ENCODE measurements at regions not wholly inside any gene's neighbourhood (a gene's known extent, or its start where the extent isn't known, plus 50 kb on each side); places are given as distances from the start of the nearest gene placed in this dataset.
"Not testable (repeated sequence)": the region's sequence is repeated elsewhere in the genome, so short reads cannot be mapped to it uniquely, and the experiment has no call there.

DNA sequence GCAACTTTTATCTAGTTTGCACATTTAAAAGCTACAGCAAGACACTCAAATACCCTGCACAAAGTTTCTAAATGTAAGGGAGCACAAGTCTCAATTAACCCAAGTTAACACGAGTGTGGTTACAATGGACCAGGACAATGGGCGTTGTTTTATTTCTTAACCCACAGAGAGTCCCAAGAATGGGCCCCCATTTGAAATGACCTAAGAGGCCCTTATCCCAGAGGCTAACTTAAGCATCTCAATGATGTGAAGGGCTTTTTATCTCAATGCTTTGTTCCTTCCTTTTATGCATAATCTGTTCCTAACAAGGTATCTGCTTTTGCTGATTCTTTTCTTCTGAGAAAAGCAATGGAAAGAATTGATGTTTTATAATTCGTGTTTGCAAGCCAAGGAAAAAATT is 151.5 kb upstream of the SALL3 start:
- in situ Hi-C loops (cut with HindIII; ENCODE audit: low pct_unique_long_range_greater_than_20kb, low sequenced_read_pairs) = no loop called here
- TF ChIP-seq JUND (IDR thresholded peaks at IDR 0.05; ENCODE audit: low read depth) = no peak
- no peak for DNase-seq (ENCODE audit: low read depth in 1 of 2, low spot score in 1 of 2)

DNA sequence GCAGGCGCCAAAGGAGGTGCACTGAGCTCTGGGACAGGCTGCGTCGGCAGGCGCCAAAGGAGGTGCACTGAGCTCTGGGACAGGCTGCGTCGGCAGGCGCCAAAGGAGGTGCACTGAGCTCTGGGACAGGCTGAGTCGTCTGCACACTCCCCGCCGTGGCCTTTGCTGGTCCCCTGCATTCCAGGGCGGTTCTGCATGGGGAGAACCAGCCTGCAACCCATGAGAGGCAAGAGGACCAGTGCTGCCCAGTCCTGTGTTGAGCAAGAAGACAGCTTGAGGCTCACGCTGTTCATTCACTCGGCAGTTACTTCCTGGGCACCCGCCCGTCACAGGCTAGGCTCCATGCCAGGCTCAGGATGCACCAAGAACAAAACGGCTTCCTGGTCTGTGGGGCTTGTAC is 150.6 kb upstream of the SALL3 start:
- in situ Hi-C loops (cut with HindIII; ENCODE audit: low pct_unique_long_range_greater_than_20kb, low sequenced_read_pairs); DNase-seq (ENCODE audit: low read depth in 1 of 2, low spot score in 1 of 2): not testable (repeated sequence)

DNA sequence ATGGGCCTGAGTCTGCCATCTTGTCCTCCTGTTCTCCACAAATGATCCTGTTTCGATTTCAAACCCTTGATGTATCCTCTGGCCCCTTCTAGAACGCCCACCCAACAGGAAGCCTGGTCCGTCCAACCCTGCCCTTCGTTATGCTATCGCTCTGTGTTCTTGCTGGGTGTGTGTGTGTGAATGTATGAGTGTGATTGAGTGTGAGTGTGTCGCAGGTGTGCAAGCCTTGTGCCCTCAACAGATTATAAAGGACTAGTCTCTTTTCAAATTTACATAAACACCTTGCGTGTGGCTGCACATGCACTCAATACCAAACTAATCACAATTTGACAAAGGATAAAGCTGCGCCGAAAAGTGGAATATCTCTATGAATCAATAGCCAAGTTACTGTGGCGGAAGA is 149.5 kb upstream of the SALL3 start:
- no peak for DNase-seq (ENCODE audit: low read depth in 1 of 2, low spot score in 1 of 2)
- in situ Hi-C loops (cut with HindIII; ENCODE audit: low pct_unique_long_range_greater_than_20kb, low sequenced_read_pairs) = no loop called here
- no peak for TF ChIP-seq JUND (IDR thresholded peaks at IDR 0.05; ENCODE audit: low read depth)

DNA sequence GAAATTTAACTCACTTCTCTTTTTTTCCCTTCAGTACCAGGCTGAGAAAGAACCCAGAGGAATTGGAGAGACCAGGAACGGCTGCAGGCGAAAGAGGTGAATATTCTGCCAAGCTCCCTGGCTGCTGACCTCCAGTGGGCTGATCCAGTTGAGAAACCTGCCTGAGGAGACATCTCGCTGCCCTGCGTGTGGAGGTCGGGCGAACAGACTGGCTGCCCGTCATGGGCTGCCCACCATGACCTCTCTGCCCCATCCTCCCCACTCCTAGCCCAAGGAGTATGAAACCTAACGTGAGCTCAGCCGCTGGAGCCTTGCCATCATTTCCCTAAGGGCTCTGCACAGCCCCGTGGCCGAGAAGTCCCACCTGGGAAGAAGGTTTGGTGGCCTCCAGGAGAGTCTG is 148.8 kb upstream of the SALL3 start:
- in situ Hi-C loops (cut with HindIII; ENCODE audit: low pct_unique_long_range_greater_than_20kb, low sequenced_read_pairs) = no loop called here
- no peak for TF ChIP-seq JUND (IDR thresholded peaks at IDR 0.05; ENCODE audit: low read depth)
- no peak for DNase-seq (ENCODE audit: low read depth in 1 of 2, low spot score in 1 of 2)

DNA sequence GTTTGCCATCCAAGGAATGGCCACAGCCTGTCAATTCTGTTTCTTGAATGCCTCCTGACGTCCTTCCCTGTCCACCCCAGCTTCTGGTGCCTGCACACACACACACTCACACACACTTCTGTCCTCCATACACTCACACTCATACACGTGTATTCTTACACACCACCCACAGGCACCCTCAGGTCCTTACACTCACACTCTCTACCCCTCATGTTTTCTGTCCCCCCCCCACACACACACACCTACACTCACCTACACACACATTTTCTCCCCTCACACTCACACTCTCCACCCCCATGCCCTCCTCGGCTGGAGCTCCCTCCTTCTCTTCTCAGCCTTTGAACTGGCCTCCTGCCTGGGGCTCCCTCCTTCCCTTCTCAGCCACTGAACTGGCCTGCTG is 148.0 kb upstream of the SALL3 start:
- in situ Hi-C loops (cut with HindIII; ENCODE audit: low pct_unique_long_range_greater_than_20kb, low sequenced_read_pairs) = no loop called here
- DNase-seq (ENCODE audit: low read depth in 1 of 2, low spot score in 1 of 2) = no peak
- TF ChIP-seq JUND (IDR thresholded peaks at IDR 0.05; ENCODE audit: low read depth) = no peak

DNA sequence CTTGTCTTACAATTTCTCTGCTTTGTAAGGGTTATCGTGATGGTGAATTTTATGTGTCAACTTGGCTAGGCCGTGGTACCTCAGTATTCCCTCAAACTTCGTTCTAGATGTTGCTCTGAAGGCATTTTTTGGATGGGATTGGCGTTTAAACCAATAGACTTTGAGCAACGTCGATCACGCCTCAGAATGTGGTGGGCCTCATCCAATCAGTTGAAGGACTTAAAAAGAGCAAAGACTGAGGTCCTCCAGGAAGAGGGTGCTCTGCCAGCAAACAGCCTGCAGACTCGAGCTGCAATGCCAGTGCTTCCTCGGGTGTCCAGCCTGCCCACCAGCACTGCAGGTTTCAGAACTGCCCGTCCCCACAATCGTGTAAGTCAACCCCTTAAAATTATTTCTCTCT is 145.8 kb upstream of the SALL3 start:
- DNase-seq (ENCODE audit: low read depth in 1 of 2, low spot score in 1 of 2) = no peak
- in situ Hi-C loops (cut with HindIII; ENCODE audit: low pct_unique_long_range_greater_than_20kb, low sequenced_read_pairs) = no loop called here
- no peak for TF ChIP-seq JUND (IDR thresholded peaks at IDR 0.05; ENCODE audit: low read depth)

DNA sequence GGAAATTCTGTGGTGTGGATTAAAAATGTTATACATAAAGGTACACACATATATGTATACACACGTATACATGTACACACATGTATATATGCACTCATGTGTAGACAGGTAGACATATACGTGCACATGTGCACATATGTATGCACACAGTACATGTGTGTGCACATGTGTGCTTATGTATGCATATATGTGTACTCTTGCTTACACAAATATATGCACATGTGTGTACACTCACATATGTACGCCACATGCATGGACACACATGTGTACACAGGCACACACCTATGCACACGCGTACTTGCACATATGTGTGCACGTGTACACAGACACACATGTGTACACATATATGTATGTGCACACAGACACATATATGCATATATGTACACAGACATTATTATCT is 142.8 kb upstream of the SALL3 start:
- in situ Hi-C loops (cut with HindIII; ENCODE audit: low pct_unique_long_range_greater_than_20kb, low sequenced_read_pairs) = no loop called here
- no peak for TF ChIP-seq JUND (IDR thresholded peaks at IDR 0.05; ENCODE audit: low read depth)
- no peak for DNase-seq (ENCODE audit: low read depth in 1 of 2, low spot score in 1 of 2)

DNA sequence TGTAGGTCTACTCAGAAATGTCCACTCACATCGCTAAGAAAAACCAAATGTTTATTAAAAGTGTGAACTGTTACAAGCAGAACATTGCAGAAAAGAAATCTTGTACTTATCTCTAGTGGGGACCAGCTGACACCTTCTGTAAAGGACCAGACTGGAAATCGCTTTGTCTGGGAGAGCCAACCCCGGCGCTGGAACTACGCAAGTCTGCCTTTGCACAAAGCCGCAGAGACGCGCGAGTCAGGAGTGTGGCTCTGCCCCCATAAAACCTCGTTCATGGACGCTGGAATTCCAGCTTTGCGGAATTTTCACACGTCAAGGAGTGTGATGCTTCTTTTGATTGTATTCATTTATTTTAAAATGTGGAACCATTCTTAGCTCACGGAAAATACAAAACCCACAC is 141.9 kb upstream of the SALL3 start:
- DNase-seq (ENCODE audit: low read depth in 1 of 2, low spot score in 1 of 2) = no peak
- in situ Hi-C loops (cut with HindIII; ENCODE audit: low pct_unique_long_range_greater_than_20kb, low sequenced_read_pairs) = no loop called here
- TF ChIP-seq JUND (IDR thresholded peaks at IDR 0.05; ENCODE audit: low read depth) = no peak

DNA sequence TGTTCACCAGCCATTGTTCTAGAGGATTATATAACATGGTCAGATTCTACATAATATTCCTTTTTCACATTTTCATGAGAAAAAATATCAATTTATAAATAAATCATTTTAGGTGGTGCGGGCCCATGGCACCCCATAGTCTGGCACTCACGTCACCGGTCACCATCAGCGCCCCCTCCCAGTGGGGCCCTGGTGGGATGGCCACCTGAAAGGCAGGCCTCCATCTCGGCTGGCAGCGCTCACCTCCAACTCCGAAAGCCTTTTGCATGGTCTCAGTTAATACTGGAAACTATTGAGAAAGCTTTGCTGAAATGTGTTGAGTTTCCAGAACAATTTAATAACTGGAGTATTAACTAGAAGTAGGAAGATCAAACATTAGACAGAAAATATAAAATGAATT is 141.4 kb upstream of the SALL3 start:
- in situ Hi-C loops (cut with HindIII; ENCODE audit: low pct_unique_long_range_greater_than_20kb, low sequenced_read_pairs) = no loop called here
- DNase-seq (ENCODE audit: low read depth in 1 of 2, low spot score in 1 of 2) = no peak
- TF ChIP-seq JUND (IDR thresholded peaks at IDR 0.05; ENCODE audit: low read depth) = no peak

DNA sequence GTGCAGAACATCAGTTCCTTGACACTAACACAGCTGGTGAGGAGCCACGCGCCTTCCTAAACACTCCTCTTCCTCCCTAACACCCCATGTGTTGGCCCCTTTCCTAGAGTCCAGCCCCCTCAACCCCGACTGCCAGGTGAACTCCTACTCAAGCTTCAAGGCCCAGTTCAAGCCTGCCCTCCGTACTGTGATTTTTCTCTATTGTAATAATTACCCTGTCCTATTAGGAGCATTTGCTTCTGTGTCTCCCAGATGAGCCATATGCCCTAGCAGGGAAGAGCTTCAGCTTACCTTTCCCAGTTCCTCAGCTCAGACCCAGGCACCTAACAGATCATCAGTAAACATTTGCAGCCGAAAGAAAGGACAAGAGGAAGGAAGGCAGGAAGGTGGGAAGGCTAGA is 130.6 kb upstream of the SALL3 start:
- no peak for DNase-seq (ENCODE audit: low read depth in 1 of 2, low spot score in 1 of 2)
- no peak for TF ChIP-seq JUND (IDR thresholded peaks at IDR 0.05; ENCODE audit: low read depth)
- in situ Hi-C loops (cut with HindIII; ENCODE audit: low pct_unique_long_range_greater_than_20kb, low sequenced_read_pairs) = no loop called here

DNA sequence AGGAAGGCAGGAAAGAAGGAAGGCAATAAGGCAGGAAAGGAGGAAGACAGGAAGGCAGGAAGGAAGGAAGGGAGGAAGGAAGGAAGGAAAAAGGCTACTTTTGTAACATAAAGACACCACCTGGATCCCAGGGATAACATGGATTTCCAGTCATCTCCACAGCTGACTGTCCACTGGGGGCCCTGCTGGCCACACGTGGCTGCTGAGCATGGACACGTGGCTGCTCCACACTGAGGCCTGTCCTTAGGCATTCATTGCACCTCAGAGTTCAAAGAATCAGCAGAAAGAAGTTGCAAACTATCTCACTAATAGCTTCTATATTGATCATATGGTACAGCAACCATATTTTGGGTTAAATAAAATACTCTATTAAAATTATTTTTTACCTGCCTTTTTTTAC is 130.2 kb upstream of the SALL3 start:
- in situ Hi-C loops (cut with HindIII; ENCODE audit: low pct_unique_long_range_greater_than_20kb, low sequenced_read_pairs) = no loop called here

DNA sequence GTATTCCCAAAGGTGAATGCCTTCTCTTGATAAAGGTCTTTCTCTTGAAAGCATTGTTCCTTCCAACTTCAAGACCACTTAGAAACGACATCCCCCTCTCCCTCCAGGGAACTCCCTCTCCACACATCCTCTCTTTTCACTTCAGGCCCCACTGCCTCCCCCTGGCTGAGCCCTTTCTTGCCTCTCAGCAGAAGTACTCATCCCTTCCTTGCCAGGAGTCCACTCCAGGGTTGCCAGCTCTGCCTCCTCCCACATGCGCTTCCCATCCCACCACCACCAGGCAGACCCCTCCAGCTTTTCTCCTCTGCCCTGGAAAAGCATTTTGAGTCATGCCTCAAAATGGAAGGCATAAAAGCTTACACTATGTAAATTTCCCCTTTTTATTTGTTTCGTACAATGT is 126.3 kb upstream of the SALL3 start:
- in situ Hi-C loops (cut with HindIII; ENCODE audit: low pct_unique_long_range_greater_than_20kb, low sequenced_read_pairs) = no loop called here
- DNase-seq (ENCODE audit: low read depth in 1 of 2, low spot score in 1 of 2) = no peak
- no peak for TF ChIP-seq JUND (IDR thresholded peaks at IDR 0.05; ENCODE audit: low read depth)

More for the DNA sequence above, 130.2 kb upstream of the SALL3 start:
- TF ChIP-seq JUND (IDR thresholded peaks at IDR 0.05; ENCODE audit: low read depth) = no peak
- no peak for DNase-seq (ENCODE audit: low read depth in 1 of 2, low spot score in 1 of 2)

DNA sequence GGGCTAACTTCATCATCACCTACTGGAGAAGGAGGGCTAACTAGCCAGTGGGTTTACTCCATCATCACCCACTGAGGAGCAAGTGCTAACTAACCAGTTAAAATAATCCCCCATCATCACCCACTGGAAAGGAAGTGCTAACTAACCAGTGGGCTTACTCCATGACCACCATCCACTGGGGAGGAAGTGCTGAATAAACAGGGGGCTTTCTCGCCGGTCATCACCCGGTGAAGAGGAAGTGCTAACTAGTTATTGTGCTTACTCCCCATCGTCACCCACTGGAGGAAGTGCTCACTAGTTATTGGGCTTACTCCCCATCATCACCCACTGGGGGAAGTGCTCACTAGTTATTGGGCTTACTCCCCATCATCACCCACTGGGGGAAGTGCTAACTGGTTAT is 124.4 kb upstream of the SALL3 start:
- TF ChIP-seq JUND (IDR thresholded peaks at IDR 0.05; ENCODE audit: low read depth) = no peak
- in situ Hi-C loops (cut with HindIII; ENCODE audit: low pct_unique_long_range_greater_than_20kb, low sequenced_read_pairs) = no loop called here

DNA sequence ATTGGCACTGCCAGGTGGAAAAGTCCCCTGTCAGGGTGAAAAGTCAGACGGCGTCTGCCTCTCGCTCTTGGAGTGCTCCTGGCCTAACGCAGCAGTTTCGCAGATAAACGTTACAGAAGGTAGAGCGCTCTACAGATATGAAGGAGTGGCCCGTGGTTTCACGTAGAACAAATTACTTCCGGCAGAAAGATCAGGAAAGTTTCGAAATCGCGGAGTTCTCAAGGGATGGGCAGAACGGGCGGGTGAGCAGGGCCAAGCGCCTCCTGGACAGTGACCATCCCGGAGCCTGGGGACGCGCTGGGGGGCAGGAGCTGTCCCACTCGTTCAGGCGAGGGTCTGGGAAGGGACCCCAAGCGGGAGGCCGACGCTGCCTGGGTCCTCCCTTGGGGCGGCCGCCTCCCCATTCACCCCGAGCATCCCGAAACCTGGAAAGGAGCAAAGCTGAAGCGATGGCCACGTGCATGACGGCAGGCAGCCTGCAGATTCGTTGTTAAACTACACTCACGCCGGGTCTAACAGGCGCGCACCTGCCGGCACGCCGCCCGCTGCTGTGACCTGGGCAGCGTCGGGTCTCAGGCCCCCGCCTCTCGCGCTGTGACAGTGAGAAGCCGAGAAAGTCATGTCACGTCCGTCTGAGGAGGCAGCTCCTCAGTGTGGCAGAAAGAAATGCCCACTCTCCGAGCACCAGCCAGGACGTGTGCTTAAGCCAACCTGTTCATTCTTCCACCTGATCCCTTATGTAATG is 122.9 kb upstream of the SALL3 start:
- no peak for TF ChIP-seq JUND (IDR thresholded peaks at IDR 0.05; ENCODE audit: low read depth)
- in situ Hi-C loops (cut with HindIII; ENCODE audit: low pct_unique_long_range_greater_than_20kb, low sequenced_read_pairs) = no loop called here
- DNase-seq (ENCODE audit: low read depth in 1 of 2, low spot score in 1 of 2) = no peak

More for the DNA sequence above, 124.4 kb upstream of the SALL3 start:
- DNase-seq (ENCODE audit: low read depth in 1 of 2, low spot score in 1 of 2) = no peak

Measured in T47D (cell line).